ENCODE measurements at regions not wholly inside any gene's neighbourhood (a gene's known extent, or its start where the extent isn't known, plus 50 kb on each side); places are given as distances from the start of the nearest gene placed in this dataset.

- TF ChIP-seq EZH2 (IDR thresholded peaks at IDR 0.05; ENCODE audit: low read depth) (no peak), CTCF (conservative IDR thresholded peaks at IDR 0.05) (no peak)
Observed at GRCh38 chr1:168481586-168481985, 62.2 kb downstream of the XCL2 start.

All from PC-9 (cell line).